Iris pigment epithelial cell (primary cell): ENCODE measurements at regions not wholly inside any gene's neighbourhood (a gene's known extent, or its start where the extent isn't known, plus 50 kb on each side); places are given as distances from the start of the nearest gene placed in this dataset.

Experiments used
- DNase-seq: peaks from one replicate; pipeline ENCODE4 v3.0.0-alpha.2; 2011; ENCODE audit warnings: low read depth

DNA sequence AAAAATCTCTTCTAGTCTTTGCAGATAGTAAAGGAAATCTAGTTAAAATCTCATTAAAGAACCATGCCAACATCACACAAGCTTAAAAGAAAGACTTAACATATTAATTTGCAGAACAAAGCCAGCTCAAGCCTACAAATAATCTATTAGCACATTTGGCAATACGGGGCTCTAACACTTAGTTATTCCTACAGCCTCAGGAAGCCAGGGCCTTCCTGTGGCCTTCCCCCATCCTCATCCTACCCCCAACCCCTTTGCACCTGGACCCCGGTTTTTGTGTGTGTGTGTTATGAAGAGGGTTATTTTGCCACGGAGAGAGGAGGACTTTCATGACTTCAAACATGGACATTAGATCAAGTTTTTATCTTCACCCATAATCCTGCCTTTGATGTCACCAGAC lies 64.6 kb downstream of the FOXB2 start:
- DNase-seq, result no peak

- DNase-seq, result no peak
Observed at GRCh38 chr9:77085416-77085815, 66.0 kb downstream of the FOXB2 start.

DNA sequence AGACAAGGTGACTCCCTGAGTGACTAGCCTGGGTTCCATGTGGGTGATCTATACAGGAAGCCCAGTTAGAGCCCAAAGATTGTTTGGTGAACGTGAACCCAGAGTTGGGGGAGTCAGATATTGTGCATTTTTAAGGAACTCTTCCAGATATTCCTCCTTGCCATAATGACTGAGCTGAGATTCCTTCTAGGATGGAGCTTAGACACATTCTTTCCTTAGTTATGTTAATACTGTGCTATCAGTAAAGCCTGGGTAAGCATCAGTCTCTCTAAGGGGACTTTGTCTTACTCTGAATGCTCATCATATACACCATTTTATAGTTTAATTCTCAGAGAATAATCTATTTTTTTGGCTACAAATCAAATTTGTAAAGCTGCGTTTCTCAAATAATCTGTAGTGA lies 68.1 kb downstream of the FOXB2 start:
- DNase-seq, result no peak

- peak; percentile 7 for DNase-seq
Observed at GRCh38 chr9:77092536-77092935, 73.1 kb downstream of the FOXB2 start.

GRCh38 chr9:77094150-77094549 lies 74.7 kb downstream of the FOXB2 start:
- DNase-seq, result no peak

DNA sequence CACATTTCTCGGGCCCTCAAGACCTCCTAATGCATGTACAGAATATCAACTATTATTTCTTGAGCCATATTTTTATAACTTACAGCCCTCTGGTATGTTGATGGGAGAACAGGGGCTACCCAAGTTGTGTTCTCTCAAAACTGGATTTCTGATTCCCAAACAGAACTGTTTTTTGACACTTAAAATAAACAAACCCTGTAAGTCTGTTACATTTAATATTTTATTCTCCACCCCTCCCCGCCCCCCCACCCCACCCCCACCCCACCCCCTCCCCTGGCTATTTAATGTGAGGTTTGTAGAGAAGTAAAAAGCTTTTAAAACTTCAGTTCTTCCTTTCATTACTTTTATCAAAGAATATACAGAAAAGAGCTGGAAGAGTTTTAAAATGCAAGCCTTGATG lies 77.9 kb downstream of the FOXB2 start:
- DNase-seq, result no peak

GRCh38 chr9:77099388-77099787 lies 77.9 kb upstream of the VPS13A start:
- no peak for DNase-seq

- no peak for DNase-seq
Observed at GRCh38 chr9:77111408-77111807, 65.9 kb upstream of the VPS13A start.

- no peak for DNase-seq
Observed at GRCh38 chr9:77125665-77126064, 51.7 kb upstream of the VPS13A start.

- no peak for DNase-seq
Observed at GRCh38 chr9:77127071-77127470, 50.3 kb upstream of the VPS13A start.
